ENCODE measurements at regions not wholly inside any gene's neighbourhood (a gene's known extent, or its start where the extent isn't known, plus 50 kb on each side); places are given as distances from the start of the nearest gene placed in this dataset.

DNA sequence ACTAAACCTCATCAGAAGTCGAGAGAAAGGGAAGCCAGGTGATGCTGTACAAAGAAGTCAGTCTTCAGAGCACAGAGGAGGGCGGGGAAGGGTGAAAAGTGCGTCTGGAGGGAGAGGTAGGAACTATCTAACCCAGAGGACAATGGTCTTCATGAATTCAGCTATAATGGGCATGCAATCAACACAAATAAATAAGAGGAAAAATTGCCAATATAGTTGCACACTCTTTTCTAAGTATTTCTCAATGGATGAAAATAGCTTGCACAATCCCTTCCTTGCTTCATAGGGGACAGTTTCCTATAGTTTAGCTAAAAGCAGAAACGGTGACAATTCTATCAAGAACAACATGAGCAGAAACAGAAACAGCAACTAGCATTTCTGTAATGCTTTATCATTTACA, 931.2 kb downstream of the AACS start:
- no peak for DNase-seq
- H3K9ac ChIP-seq: no peak overlapping the region
- no peaks in the 10 kb centered on the region for H3K79me2 ChIP-seq (ENCODE audit: insufficient read depth)
- H3K4me1 ChIP-seq (ENCODE audit: insufficient read depth): no peaks in the 10 kb centered on the region
- 2 to 6% methylated on average over 4 of the region's 4 CpGs for WGBS, 2 experiments (ENCODE audit: low coverage in 1 of 2, low lambda C conversion rate in 2 of 2, missing lambda C conversion rate in 2 of 2)
- H3K9me3 ChIP-seq (ENCODE audit: low read depth): no peaks in the 10 kb centered on the region
- no peaks in the 10 kb centered on the region for H3K9me2 ChIP-seq (ENCODE audit: insufficient read depth)
- no peak overlapping the region for H3K27ac ChIP-seq
- no peak overlapping the region for H2AFZ ChIP-seq
- no peaks in the 10 kb centered on the region for H3K27me3 ChIP-seq (replicated peaks; ENCODE audit: insufficient read depth)
- no peaks in the 10 kb centered on the region for H3F3A ChIP-seq (ENCODE audit: insufficient read depth)
- TF ChIP-seq EZH2phosphoT487 (IDR thresholded peaks at IDR 0.05; ENCODE audit: insufficient read depth, low read depth) (no peak), EZH2 (IDR thresholded peaks at IDR 0.05; ENCODE audit: insufficient read depth, poor library complexity, severe bottlenecking) (no peak)
- H3K36me3 ChIP-seq (ENCODE audit: low read depth): no peaks in the 10 kb centered on the region
- in situ Hi-C loops (cut with MboI): no loop called here
- no peak overlapping the region for H3K4me3 ChIP-seq
- no peaks in the 10 kb centered on the region for H4K20me1 ChIP-seq (ENCODE audit: insufficient read depth)
- no peak overlapping the region for H3K4me2 ChIP-seq (ENCODE audit: unreplicated experiment)

DNA sequence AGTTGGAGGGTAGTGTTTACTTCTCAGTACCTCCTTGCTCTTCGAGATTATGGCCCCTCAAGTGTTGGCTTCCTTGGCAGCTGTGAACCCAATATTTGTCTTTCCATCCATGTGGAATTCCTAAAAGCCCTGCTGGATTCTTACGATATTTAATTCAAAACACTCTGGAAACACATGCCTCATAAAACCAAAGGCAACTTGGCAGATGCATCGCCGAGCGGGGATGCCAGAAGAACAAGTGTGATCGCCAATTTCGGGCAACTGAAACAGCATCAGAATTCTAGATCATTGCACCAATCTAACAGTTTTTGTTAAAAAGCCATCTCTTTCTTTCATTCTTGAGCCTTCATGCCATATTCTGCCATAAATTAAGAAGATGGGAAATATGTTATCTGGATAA, 934.4 kb downstream of the AACS start:
- no peak overlapping the region for H3K4me2 ChIP-seq (ENCODE audit: unreplicated experiment)
- H3K4me1 ChIP-seq (ENCODE audit: insufficient read depth): no peaks in the 10 kb centered on the region
- H4K20me1 ChIP-seq (ENCODE audit: insufficient read depth): no peaks in the 10 kb centered on the region
- H3F3A ChIP-seq (ENCODE audit: insufficient read depth): no peaks in the 10 kb centered on the region
- no peak overlapping the region for H3K9ac ChIP-seq
- no peaks in the 10 kb centered on the region for H3K27me3 ChIP-seq (replicated peaks; ENCODE audit: insufficient read depth)
- H3K9me2 ChIP-seq (ENCODE audit: insufficient read depth): no peaks in the 10 kb centered on the region
- H3K9me3 ChIP-seq (ENCODE audit: low read depth): no peaks in the 10 kb centered on the region
- no peaks in the 10 kb centered on the region for H3K36me3 ChIP-seq (ENCODE audit: low read depth)
- no peaks in the 10 kb centered on the region for H3K79me2 ChIP-seq (ENCODE audit: insufficient read depth)
- 2 to 3% methylated on average over 7 of the region's 7 CpGs for WGBS, 2 experiments (ENCODE audit: low coverage in 1 of 2, low lambda C conversion rate in 2 of 2, missing lambda C conversion rate in 2 of 2)
- TF ChIP-seq EZH2 (IDR thresholded peaks at IDR 0.05; ENCODE audit: insufficient read depth, poor library complexity, severe bottlenecking): no peak
- TF ChIP-seq EZH2phosphoT487 (IDR thresholded peaks at IDR 0.05; ENCODE audit: insufficient read depth, low read depth): no peak
- no peak for DNase-seq
- H2AFZ ChIP-seq: no peak overlapping the region
- no peak overlapping the region for H3K4me3 ChIP-seq
- H3K27ac ChIP-seq: no peak overlapping the region
- in situ Hi-C loops (cut with MboI): no loop called here

DNA sequence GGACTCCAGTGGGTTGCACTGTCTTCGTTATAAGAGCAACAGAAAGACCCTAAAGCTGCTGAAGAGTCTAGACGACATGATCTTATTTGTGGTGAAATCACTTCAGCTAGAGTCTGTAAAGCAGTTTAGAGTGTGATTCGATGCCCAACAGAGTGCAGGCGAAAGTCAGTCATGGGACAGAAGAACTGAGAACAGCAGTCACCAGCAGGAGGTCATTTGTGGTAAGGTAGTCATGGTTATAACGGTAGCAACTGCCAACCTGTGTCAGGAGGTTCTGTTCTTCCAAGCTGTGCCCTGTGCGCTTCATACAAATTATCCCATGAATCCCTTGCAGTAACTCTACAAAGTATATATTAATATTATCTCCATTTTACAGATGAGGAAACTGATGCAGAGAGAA, 954.1 kb downstream of the AACS start:
- TF ChIP-seq EZH2phosphoT487 (IDR thresholded peaks at IDR 0.05; ENCODE audit: insufficient read depth, low read depth) (no peak), EZH2 (IDR thresholded peaks at IDR 0.05; ENCODE audit: insufficient read depth, poor library complexity, severe bottlenecking) (no peak)
- Histone ChIP-seq H3K4me2 (ENCODE audit: unreplicated experiment) (no peak overlapping the region), H3K27me3 (replicated peaks; ENCODE audit: insufficient read depth) (no peaks in the 10 kb centered on the region), H3K9me2 (ENCODE audit: insufficient read depth) (no peaks in the 10 kb centered on the region), H3K4me3 (no peak overlapping the region), H4K20me1 (ENCODE audit: insufficient read depth) (no peaks in the 10 kb centered on the region), H2AFZ (no peak overlapping the region), H3K79me2 (ENCODE audit: insufficient read depth) (no peaks in the 10 kb centered on the region), H3K4me1 (ENCODE audit: insufficient read depth) (no peaks in the 10 kb centered on the region), H3F3A (ENCODE audit: insufficient read depth) (no peaks in the 10 kb centered on the region), H3K27ac (no peak overlapping the region), H3K36me3 (ENCODE audit: low read depth) (no peaks in the 10 kb centered on the region), H3K9me3 (ENCODE audit: low read depth) (no peaks in the 10 kb centered on the region), H3K9ac (no peak overlapping the region)
- in situ Hi-C loops (cut with MboI): no loop called here
- DNase-seq: no peak
- WGBS, 2 experiments (ENCODE audit: low coverage in 1 of 2, low lambda C conversion rate in 2 of 2, missing lambda C conversion rate in 2 of 2): 19 to 27% methylated on average over 6 of the region's 6 CpGs

DNA sequence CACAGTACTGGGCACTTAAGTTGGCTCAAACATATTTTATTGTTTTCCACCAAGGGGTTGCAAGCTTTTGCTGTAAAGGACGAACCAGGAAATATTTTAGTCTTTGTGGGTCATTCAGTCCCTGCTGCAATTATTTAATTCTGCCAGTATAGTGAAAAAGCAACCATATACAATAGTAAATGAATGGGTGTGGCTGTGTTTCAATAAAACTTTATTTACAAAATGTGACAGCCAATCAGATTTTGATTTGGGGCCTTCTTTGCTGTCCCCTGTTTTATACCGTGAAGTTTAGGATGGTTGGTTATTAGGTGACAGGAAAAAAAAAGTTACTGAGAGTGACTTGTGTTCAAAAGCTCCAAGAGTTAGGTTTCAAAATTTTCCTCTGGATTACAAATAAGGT, 956.4 kb downstream of the AACS start:
- Histone ChIP-seq H2AFZ (no peak overlapping the region), H3K9me2 (ENCODE audit: insufficient read depth) (no peaks in the 10 kb centered on the region), H3K4me3 (no peak overlapping the region), H4K20me1 (ENCODE audit: insufficient read depth) (no peaks in the 10 kb centered on the region), H3K9ac (no peak overlapping the region), H3K27ac (no peak overlapping the region), H3K4me1 (ENCODE audit: insufficient read depth) (no peaks in the 10 kb centered on the region), H3K27me3 (replicated peaks; ENCODE audit: insufficient read depth) (no peaks in the 10 kb centered on the region), H3K36me3 (ENCODE audit: low read depth) (no peaks in the 10 kb centered on the region), H3K4me2 (ENCODE audit: unreplicated experiment) (no peak overlapping the region), H3K79me2 (ENCODE audit: insufficient read depth) (no peaks in the 10 kb centered on the region), H3F3A (ENCODE audit: insufficient read depth) (no peaks in the 10 kb centered on the region), H3K9me3 (ENCODE audit: low read depth) (no peaks in the 10 kb centered on the region)
- WGBS, 2 experiments (ENCODE audit: low coverage in 1 of 2, low lambda C conversion rate in 2 of 2, missing lambda C conversion rate in 2 of 2): 6 to 11% methylated on average over 2 of the region's 2 CpGs
- in situ Hi-C loops (cut with MboI): no loop called here
- DNase-seq: no peak
- TF ChIP-seq EZH2 (IDR thresholded peaks at IDR 0.05; ENCODE audit: insufficient read depth, poor library complexity, severe bottlenecking) (no peak), EZH2phosphoT487 (IDR thresholded peaks at IDR 0.05; ENCODE audit: insufficient read depth, low read depth) (no peak)

GRCh38 chr12:126027825-126028224, 962.6 kb downstream of the AACS start:
- no peaks in the 10 kb centered on the region for H3K36me3 ChIP-seq (ENCODE audit: low read depth)
- no peaks in the 10 kb centered on the region for H3K9me2 ChIP-seq (ENCODE audit: insufficient read depth)
- no peaks in the 10 kb centered on the region for H4K20me1 ChIP-seq (ENCODE audit: insufficient read depth)
- H3K27ac ChIP-seq: no peak overlapping the region
- no peak overlapping the region for H2AFZ ChIP-seq
- 33 to 48% methylated on average over 2 of the region's 2 CpGs for WGBS, 2 experiments (ENCODE audit: low coverage in 1 of 2, low lambda C conversion rate in 2 of 2, missing lambda C conversion rate in 2 of 2)
- in situ Hi-C loops (cut with MboI): no loop called here
- H3F3A ChIP-seq (ENCODE audit: insufficient read depth): no peaks in the 10 kb centered on the region
- H3K9ac ChIP-seq: no peak overlapping the region
- H3K27me3 ChIP-seq (replicated peaks; ENCODE audit: insufficient read depth): no peaks in the 10 kb centered on the region
- DNase-seq: no peak
- TF ChIP-seq EZH2 (IDR thresholded peaks at IDR 0.05; ENCODE audit: insufficient read depth, poor library complexity, severe bottlenecking) (no peak), EZH2phosphoT487 (IDR thresholded peaks at IDR 0.05; ENCODE audit: insufficient read depth, low read depth) (no peak)
- H3K4me3 ChIP-seq: no peak overlapping the region
- no peaks in the 10 kb centered on the region for H3K9me3 ChIP-seq (ENCODE audit: low read depth)
- H3K4me1 ChIP-seq (ENCODE audit: insufficient read depth): no peaks in the 10 kb centered on the region
- H3K79me2 ChIP-seq (ENCODE audit: insufficient read depth): no peaks in the 10 kb centered on the region
- no peak overlapping the region for H3K4me2 ChIP-seq (ENCODE audit: unreplicated experiment)

All from GM23248 (cell line).